Suppressor macrophage treated with lipopolysaccharide for 4 hours (primary cell): ENCODE measurements at regions not wholly inside any gene's neighbourhood (a gene's known extent, or its start where the extent isn't known, plus 50 kb on each side); places are given as distances from the start of the nearest gene placed in this dataset.
A peak's percentile ranks its signal among the peaks of the same experiment; 100 is the strongest.
"Not testable (repeated sequence)": the region's sequence is repeated elsewhere in the genome, so short reads cannot be mapped to it uniquely, and the experiment has no call there.

Source experiments
- DNase-seq: peaks from one replicate; pipeline ENCODE4 v3.0.0-alpha.2; 2020

DNA sequence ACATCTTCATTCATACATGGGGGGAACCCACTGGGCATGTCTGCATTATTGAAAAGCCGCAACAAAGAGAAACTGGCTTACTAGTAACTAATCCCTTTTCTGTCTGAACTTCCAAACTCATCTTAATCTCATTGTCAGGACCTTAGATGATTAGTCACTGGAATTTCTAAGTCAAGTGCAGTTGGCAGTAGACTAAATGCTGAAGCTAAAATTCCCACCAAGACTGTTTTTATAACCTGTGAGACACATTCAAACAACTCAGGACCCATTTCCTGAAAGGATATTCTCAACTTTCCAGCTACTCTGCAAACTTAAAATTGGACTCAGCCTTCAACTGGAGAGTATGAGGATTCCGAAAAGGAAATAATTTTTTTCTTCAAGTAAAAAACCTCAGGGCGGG is 94.8 kb upstream of the SCAF8 start:
- DNase-seq = no peak

DNA sequence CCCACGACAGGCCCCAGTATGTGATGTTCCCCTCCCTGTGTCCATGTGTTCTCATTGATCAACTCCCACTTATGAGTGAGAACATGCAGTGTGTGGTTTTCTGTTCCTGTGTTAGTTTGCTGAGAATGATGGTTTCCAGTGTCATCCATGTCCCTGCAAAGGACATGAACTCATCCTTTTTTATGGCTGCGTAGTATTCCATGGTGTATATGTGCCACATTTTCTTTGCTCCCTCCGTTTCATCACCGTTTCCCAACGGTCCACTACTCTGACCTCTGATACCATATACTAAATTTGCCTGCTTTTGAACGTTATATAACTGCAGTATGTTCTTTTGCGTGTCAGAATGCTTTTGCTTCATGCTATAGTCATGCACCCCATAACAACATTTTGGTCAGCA is 94.0 kb upstream of the SCAF8 start:
- DNase-seq = not testable (repeated sequence)

- no peak for DNase-seq
These were observed 84.9 kb upstream of the SCAF8 start for GRCh38 chr6:154648188-154648887.

DNA sequence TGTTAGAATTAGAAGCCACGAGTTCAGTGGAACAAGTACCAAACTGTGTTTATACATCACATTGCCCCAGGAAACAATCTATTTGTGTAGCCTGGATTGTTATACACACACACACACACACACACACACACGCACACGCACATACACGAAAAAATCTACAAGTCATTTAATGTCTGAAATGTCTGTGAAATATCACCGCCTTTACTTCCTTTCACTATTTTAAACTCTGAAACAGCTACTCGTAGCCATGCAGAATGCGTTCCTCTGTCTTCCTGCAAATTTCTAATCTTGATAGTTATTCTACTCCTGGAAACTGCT is 84.4 kb upstream of the SCAF8 start:
- DNase-seq = no peak

DNA sequence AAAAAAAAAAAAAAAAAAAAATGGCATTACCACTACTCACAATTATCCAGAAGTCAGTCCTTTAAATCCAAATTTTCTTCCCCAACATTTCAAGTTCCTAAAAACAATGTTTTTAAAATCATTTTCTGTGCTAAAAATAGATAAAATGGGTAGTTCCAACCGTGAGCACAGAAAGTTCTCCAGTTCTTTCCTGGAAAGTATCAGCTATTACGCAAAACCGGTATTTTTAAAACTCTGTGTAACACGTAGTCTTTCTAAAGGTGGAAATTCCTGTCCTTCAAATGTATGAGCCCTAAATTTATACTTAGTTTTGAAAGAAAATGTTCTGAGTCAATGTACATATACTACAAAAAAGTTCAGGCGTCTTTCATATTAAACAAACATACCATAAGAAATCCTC is 83.5 kb upstream of the SCAF8 start:
- peak; percentile 63 for DNase-seq

DNA sequence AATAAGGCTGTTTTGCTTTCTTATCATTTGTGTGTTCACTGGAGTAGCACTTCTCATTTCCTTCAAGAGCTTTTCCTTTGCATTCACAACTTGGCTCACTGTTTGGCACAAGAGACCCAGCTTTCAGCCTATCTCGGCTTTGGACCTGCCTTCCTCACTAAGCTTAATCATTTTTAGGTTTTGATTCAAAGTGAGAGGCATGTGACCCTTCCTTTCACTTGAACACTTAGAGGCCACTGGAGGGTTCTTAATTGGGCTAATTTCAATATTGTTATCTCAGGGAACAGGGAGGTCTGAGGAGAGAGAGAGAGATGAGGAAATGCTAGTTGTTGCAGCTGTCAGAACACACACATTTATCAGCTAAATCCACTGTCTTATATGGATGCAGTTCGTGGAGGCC is 82.9 kb upstream of the SCAF8 start:
- no peak for DNase-seq

DNA sequence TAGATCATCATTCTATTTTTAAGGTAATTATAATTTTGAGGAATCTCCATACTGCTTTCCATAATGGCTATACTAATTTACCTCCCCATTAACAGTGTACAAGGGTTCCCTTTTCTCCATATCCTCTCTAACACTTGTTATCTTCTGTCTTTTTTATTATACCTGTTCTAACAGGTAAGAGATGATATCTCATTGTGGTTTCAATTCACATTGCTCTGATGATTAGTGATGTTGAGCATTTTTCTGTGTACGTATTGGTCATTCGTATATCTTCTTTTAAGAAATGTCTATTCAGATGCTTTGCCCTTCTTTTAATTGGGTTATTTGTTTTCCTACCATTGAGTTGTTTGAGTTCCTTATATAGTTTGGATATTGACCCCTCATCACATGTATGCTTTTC is 81.6 kb upstream of the SCAF8 start:
- DNase-seq = no peak

- DNase-seq = no peak
These were observed 79.8 kb upstream of the SCAF8 start for GRCh38 chr6:154653385-154653784.

GRCh38 chr6:154653853-154654252 is 79.4 kb upstream of the SCAF8 start:
- DNase-seq = peak; percentile 50

- DNase-seq = no peak
These were observed 76.6 kb upstream of the SCAF8 start for GRCh38 chr6:154656660-154657059.

DNA sequence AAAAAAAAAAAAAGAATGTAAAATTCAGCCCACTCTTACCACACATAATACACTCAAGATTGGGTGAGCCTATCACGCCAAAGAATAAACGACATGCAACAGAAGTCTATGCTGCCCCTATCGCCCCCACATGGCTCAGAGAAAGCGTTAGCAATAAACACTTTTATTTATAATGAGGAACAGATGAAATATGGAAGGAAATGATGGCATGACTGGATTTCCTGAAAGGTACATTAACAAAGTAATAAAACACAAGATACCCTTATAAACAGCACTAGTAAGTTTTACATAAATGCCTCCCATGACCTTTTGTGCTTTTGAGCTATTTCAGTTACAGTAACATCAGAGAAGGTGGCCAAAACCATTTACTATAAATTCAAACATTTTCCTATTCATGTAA is 71.4 kb upstream of the SCAF8 start:
- DNase-seq = no peak

- DNase-seq = no peak
These were observed 68.9 kb upstream of the SCAF8 start for GRCh38 chr6:154664287-154664686.

GRCh38 chr6:154668156-154668555 is 65.1 kb upstream of the SCAF8 start:
- DNase-seq = no peak

DNA sequence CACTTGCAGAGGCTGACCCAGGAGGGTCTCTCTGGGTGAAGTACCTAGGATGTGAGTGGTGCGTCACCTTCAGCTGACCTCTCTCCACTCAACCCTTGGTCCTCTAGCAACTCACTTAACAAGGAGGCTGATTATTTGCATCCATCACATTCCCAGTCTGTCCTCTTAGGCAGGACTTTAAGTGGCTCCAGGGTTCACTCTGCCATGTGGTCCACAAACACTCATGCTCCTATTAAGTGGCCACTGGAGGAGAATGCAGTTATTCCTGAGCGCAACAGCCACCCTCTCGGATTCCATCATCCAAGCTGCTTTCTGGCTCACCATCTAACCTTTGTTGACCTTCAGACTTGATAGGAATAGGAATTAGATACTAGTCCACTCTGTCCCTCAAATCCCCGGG is 61.1 kb upstream of the SCAF8 start:
- DNase-seq = no peak

GRCh38 chr6:154673919-154674318 is 59.3 kb upstream of the SCAF8 start:
- DNase-seq = no peak

- DNase-seq = peak; percentile 94
These were observed 57.6 kb upstream of the SCAF8 start for GRCh38 chr6:154675602-154676088.

DNA sequence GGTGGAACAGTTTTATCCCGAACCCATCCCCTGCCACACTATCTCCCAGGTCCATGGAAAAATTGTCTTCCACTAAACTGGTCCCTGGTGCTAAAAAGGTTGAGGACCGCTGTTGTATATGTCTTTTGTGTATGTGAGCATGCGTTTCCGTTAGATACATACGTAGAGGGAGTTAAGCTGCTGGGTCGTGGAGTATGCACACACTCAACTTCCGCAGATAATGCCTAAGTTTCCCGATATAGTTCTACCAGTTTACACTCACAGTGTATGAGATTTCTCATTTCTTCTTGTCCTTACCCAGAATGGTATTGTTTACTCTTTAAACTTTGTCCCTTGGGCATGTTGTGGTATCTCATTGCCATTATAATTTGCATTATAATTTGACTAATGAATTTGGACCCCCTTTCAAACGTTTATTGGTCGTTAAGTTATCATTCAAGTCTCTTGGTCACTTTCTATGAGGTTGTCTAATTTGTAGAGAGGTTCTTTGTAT is 50.5 kb upstream of the SCAF8 start:
- DNase-seq = no peak
